GM10266 (cell line): ENCODE measurements at regions not wholly inside any gene's neighbourhood (a gene's known extent, or its start where the extent isn't known, plus 50 kb on each side); places are given as distances from the start of the nearest gene placed in this dataset.

Source experiments
- DNase-seq: peaks from one replicate; pipeline ENCODE4 v3.0.0; 2012; ENCODE audit errors: extremely low spot score
- TF ChIP-seq, protein P1 (sequence below): IDR thresholded peaks from 2 replicates; pipeline ENCODE4 v1.5.1; 2012; ENCODE audit warnings: mild to moderate bottlenecking, low read depth; ENCODE audit not compliant: control insufficient read depth, insufficient read depth; ENCODE audit errors: missing control alignments

DNA sequence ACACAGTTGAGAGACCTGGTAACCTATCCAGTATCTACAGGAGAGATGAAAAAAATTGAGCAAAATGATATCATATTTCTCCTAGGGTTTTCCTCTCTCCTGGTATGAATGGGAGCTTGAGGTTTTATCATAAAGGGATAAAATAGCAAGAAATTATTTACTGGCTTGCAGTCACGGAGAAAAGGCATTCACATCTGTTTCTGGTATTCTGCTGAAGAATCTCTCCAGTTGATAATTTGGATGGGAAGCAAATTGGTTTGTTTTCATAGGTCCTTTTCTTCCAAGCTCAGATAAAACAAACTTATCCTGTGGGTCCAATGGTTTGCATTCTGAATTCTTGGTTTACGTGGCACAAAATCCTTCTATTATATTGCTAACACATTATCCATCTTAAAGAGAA, 83.1 kb upstream of the GYPA start:
- DNase-seq, result no peak
- TF ChIP-seq, protein P1, sequence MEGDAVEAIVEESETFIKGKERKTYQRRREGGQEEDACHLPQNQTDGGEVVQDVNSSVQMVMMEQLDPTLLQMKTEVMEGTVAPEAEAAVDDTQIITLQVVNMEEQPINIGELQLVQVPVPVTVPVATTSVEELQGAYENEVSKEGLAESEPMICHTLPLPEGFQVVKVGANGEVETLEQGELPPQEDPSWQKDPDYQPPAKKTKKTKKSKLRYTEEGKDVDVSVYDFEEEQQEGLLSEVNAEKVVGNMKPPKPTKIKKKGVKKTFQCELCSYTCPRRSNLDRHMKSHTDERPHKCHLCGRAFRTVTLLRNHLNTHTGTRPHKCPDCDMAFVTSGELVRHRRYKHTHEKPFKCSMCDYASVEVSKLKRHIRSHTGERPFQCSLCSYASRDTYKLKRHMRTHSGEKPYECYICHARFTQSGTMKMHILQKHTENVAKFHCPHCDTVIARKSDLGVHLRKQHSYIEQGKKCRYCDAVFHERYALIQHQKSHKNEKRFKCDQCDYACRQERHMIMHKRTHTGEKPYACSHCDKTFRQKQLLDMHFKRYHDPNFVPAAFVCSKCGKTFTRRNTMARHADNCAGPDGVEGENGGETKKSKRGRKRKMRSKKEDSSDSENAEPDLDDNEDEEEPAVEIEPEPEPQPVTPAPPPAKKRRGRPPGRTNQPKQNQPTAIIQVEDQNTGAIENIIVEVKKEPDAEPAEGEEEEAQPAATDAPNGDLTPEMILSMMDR, result no peak

DNA sequence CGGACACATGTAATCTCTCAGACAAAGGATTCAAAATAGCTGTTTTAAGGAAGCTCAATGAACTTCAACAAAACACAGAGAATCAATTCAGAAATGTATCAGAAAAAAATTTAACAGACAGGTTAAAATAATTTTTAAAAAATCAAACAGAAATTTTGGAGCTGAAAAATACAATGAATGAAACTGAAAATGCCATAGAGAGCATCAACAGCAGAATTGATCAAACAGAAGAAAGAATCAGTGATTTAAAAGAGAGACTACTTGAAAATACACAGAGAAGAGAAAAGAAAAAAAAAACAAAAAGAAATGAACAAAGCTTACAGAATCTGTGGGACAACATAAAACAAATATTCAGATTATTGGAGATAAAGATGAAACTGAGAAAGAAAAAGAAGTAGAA, 118.8 kb upstream of the GYPA start:
- TF ChIP-seq, protein P1, result no peak
- DNase-seq, result no peak

DNA sequence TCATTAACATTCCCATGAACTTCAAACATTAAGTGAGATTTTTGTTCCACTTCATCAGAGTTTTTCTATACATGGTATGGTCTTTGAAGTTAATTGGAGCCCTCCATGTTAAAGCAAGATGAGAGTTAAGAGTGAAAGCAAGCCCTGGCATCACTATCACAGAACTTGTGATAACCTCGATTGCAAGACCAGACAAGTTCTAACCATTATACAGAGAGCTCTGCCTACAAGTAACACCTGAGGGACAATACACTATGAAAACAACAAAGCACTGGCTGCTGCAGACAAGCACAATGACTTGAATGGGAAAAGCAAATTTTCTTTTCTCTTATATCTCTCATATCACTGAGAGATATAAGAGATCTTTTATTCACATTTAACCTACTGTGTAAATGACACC, 126.6 kb upstream of the GYPA start:
- TF ChIP-seq, protein P1, result no peak
- no peak for DNase-seq

DNA sequence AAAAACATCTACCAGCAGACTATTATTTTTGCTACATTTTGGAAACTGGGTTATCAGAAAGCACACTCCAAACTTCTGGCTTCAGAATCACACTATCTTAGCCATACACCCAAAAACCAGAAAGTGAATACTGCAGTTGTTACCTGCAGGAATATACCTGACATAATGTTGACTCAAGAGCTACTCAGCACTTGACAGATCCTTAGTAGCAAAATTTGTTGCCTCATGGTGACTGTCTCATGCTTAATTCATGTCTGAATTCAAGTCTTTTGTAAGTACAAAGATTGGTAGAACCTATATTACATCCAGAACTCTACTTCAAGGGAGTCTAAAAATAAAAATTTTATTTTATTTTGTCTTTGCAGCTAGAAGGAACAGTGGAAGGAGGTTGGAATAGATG, 140.2 kb upstream of the GYPA start:
- TF ChIP-seq, protein P1, result no peak
- no peak for DNase-seq

DNA sequence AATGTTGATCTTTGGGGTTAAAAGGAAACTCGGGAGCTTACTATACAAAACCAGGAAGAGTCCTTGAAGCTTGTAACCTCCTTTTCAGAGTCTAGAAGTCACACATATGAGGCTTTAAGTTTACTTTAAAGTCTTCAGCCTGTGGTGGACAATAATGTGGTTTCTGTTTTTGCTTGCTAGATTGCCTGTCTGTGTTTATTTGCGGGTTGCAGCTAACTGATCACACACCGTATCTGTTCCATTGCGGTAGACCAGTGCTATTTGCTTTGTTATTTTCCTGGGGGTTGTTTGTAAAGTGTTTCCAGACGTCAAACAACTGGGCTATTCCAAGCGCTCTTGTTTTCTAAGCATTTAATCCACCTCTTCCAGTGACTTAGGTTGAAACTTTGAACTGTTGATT, 143.0 kb upstream of the GYPA start:
- DNase-seq, result no peak

DNA sequence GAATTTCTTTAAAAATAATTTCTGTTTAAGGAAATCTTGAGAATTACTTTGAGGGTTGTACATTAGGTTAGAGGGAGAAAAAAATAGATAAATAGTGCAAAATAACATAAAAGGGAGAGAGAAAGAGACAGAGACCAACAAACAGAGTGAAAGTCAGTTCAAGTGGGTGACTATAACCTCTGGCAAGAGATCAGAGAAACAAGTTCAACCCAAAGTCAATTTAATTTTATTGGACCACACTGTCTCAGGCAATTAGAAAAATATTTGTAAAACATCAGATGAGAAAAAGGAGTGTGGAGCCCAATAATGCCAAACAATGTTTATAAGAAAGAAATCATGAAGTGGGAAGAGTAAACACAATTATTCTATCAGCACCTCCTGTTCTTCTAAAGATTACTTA, 143.5 kb upstream of the GYPA start:
- no peak for DNase-seq
- TF ChIP-seq, protein P1, result no peak

More for the DNA sequence above, 143.0 kb upstream of the GYPA start:
- TF ChIP-seq, protein P1, result no peak

DNA sequence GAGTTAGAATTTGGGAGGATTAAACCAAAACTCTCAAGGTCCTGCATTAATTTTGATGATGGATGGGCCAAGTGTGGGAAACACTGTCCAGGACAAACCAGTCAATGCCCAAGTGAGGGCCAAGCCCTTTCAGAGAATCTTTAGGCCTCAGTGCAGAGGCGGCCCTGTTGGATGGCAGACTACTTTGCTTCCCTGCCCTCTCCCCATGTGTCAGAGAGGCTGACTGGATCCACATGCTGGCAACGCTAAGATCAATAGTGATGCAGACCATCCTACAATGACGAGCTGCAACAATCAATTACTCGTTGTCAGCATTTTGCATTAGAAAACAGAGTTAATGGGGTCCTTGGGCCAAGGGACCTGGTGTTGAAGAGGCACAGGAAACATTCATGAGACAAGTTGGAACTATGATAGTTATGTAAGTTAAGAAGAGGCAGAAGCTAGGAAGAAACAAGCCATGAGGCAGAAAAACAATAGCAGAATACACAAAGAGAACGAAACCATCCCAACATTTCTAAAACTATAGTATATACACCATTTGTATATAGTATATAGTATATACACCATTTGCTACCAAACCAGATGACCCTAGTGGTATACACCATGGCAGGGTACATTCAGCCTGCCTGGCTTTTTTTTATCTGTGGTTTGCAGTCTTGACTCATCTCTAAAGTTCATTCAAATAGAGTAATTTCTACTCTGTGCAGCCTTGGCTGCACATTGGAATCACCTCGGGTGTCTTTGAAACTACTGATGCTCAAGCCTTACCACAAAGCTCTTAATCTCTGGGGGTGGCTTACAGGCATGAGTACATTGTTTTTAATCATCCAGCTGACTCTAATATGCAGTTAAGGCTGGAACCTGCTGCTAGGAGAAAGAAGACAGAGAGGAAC, 147.7 kb upstream of the GYPA start:
- TF ChIP-seq, protein P1, result no peak
- DNase-seq, result no peak
